Bronchial epithelial cell (primary cell): ENCODE measurements at regions not wholly inside any gene's neighbourhood (a gene's known extent, or its start where the extent isn't known, plus 50 kb on each side); places are given as distances from the start of the nearest gene placed in this dataset.

Experiments used
- DNase-seq: peaks from one replicate; pipeline ENCODE4 v3.0.0-alpha.2; 2010; ENCODE audit warnings: low read depth
- FAIRE-seq: peaks from 2 replicates; lab custom pipeline; 2011; peaks lifted over from hg19 to GRCh38; lab: Jason Lieb, UNC
- H3K27me3 ChIP-seq: 2 replicates; pipeline ENCODE4 v1.5.1; 2011; ENCODE audit warnings: low read length; ENCODE audit not compliant: control insufficient read depth, insufficient read depth
- H3K36me3 ChIP-seq: 2 replicates; pipeline ENCODE4 v1.5.1; 2011; ENCODE audit warnings: low read length; ENCODE audit not compliant: control insufficient read depth, insufficient read depth
- H3K4me3 ChIP-seq: 2 replicates; pipeline ENCODE4 v1.5.1; 2011; ENCODE audit warnings: mild to moderate bottlenecking, low read depth, low read length, control low read depth
- CTCF ChIP-seq: IDR thresholded peaks from 2 replicates; pipeline ENCODE4 v1.5.1; 2011; ENCODE audit warnings: mild to moderate bottlenecking, moderate library complexity, low read length, control low read depth, inconsistent platforms; ENCODE audit not compliant: insufficient read depth, severe bottlenecking

- H3K36me3 ChIP-seq = no peaks in the 10 kb centered on the region
- DNase-seq (no peak), FAIRE-seq (no peak)
- H3K4me3 ChIP-seq = no peak overlapping the region
- TF ChIP-seq CTCF = no peak
- no peaks in the 10 kb centered on the region for H3K27me3 ChIP-seq
Observed at GRCh38 chr3:76723366-76723765, 316.5 kb upstream of the ROBO2 start.

GRCh38 chr3:76724075-76724474, 315.8 kb upstream of the ROBO2 start:
- TF ChIP-seq CTCF = no peak
- Histone ChIP-seq H3K4me3 (no peak overlapping the region), H3K36me3 (no peaks in the 10 kb centered on the region), H3K27me3 (no peaks in the 10 kb centered on the region)
- FAIRE-seq (no peak), DNase-seq (no peak)

- FAIRE-seq (no peak), DNase-seq (no peak)
- Histone ChIP-seq H3K4me3 (no peak overlapping the region), H3K27me3 (no peaks in the 10 kb centered on the region), H3K36me3 (no peaks in the 10 kb centered on the region)
- TF ChIP-seq CTCF = no peak
Observed at GRCh38 chr3:76724706-76725105, 315.2 kb upstream of the ROBO2 start.

- Histone ChIP-seq H3K36me3 (no peaks in the 10 kb centered on the region), H3K4me3 (no peak overlapping the region), H3K27me3 (no peaks in the 10 kb centered on the region)
- DNase-seq (no peak), FAIRE-seq (no peak)
- TF ChIP-seq CTCF = no peak
Observed at GRCh38 chr3:76726034-76726433, 313.9 kb upstream of the ROBO2 start.

GRCh38 chr3:76728426-76728825, 311.5 kb upstream of the ROBO2 start:
- no peak overlapping the region for H3K4me3 ChIP-seq
- DNase-seq (no peak), FAIRE-seq (no peak)
- H3K36me3 ChIP-seq = no peaks in the 10 kb centered on the region
- TF ChIP-seq CTCF = no peak
- H3K27me3 ChIP-seq = no peaks in the 10 kb centered on the region

GRCh38 chr3:76731471-76731870, 308.4 kb upstream of the ROBO2 start:
- H3K4me3 ChIP-seq = no peak overlapping the region
- FAIRE-seq (no peak), DNase-seq (no peak)
- no peaks in the 10 kb centered on the region for H3K36me3 ChIP-seq
- no peak for TF ChIP-seq CTCF
- H3K27me3 ChIP-seq = no peaks in the 10 kb centered on the region
